Kidney capillary endothelial cell (primary cell): ENCODE measurements at regions not wholly inside any gene's neighbourhood (a gene's known extent, or its start where the extent isn't known, plus 50 kb on each side); places are given as distances from the start of the nearest gene placed in this dataset.
"Not testable (repeated sequence)": the region's sequence is repeated elsewhere in the genome, so short reads cannot be mapped to it uniquely, and the experiment has no call there.

ENCODE experiments used
- DNase-seq: peaks from one replicate; pipeline ENCODE4 v3.0.0-alpha.2; 2018; ENCODE audit warnings: low spot score

GRCh38 chr18:22284581-22285360, 115.4 kb downstream of the GATA6 start:
- DNase-seq = no peak

- DNase-seq = not testable (repeated sequence)
These were observed 114.5 kb downstream of the GATA6 start for GRCh38 chr18:22283855-22284254.

- no peak for DNase-seq
These were observed 114.0 kb downstream of the GATA6 start for GRCh38 chr18:22283397-22283796.

GRCh38 chr18:22283116-22283395, 113.7 kb downstream of the GATA6 start:
- no peak for DNase-seq

GRCh38 chr18:22282311-22283115, 113.1 kb downstream of the GATA6 start:
- peak; percentile 93 for DNase-seq

GRCh38 chr18:22280453-22280750, 111.0 kb downstream of the GATA6 start:
- no peak for DNase-seq

- DNase-seq = no peak
These were observed 110.5 kb downstream of the GATA6 start for GRCh38 chr18:22279741-22280452.

GRCh38 chr18:22278798-22279197, 109.4 kb downstream of the GATA6 start:
- no peak for DNase-seq

- no peak for DNase-seq
These were observed 108.4 kb downstream of the GATA6 start for GRCh38 chr18:22277758-22278157.

GRCh38 chr18:22276334-22276713, 106.9 kb downstream of the GATA6 start:
- no peak for DNase-seq

GRCh38 chr18:22275706-22276333, 106.4 kb downstream of the GATA6 start:
- no peak for DNase-seq

GRCh38 chr18:22273101-22274039, 104.0 kb downstream of the GATA6 start:
- no peak for DNase-seq

- DNase-seq = no peak
These were observed 102.9 kb downstream of the GATA6 start for GRCh38 chr18:22272242-22272641.

- DNase-seq = no peak
These were observed 101.6 kb downstream of the GATA6 start for GRCh38 chr18:22271030-22271429.

- DNase-seq = no peak
These were observed 99.3 kb downstream of the GATA6 start for GRCh38 chr18:22268641-22269128.

GRCh38 chr18:22267697-22268096, 98.3 kb downstream of the GATA6 start:
- no peak for DNase-seq

GRCh38 chr18:22267225-22267624, 97.8 kb downstream of the GATA6 start:
- DNase-seq = no peak

- no peak for DNase-seq
These were observed 96.4 kb downstream of the GATA6 start for GRCh38 chr18:22265838-22266237.

GRCh38 chr18:22260208-22260820, 90.9 kb downstream of the GATA6 start:
- DNase-seq = no peak

GRCh38 chr18:22257022-22257543, 87.7 kb downstream of the GATA6 start:
- no peak for DNase-seq

GRCh38 chr18:22254088-22254487, 84.7 kb downstream of the GATA6 start:
- no peak for DNase-seq
